ENCODE measurements at regions not wholly inside any gene's neighbourhood (a gene's known extent, or its start where the extent isn't known, plus 50 kb on each side); places are given as distances from the start of the nearest gene placed in this dataset.

DNA sequence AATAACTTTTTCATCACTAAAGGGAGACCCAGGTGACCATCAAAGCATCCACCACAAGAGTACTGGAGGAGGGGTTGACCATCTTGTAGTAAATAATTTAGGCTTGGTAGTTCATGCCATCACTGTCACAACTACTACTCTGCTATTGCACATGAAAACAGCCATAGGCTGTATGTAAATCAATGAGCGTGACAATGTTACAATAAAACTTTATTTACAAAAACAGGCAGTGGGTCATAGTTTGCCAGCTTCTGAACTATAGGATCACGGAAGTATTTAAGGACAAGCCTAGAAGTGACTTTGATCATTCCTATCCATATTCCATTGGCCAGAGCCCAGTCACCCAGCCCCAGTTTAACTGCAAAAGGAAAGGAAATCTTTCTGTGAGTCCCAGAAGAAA, 153.4 kb downstream of the NUAK1 start:
- DNase-seq (ENCODE audit: low read depth, low spot score): no peak

DNA sequence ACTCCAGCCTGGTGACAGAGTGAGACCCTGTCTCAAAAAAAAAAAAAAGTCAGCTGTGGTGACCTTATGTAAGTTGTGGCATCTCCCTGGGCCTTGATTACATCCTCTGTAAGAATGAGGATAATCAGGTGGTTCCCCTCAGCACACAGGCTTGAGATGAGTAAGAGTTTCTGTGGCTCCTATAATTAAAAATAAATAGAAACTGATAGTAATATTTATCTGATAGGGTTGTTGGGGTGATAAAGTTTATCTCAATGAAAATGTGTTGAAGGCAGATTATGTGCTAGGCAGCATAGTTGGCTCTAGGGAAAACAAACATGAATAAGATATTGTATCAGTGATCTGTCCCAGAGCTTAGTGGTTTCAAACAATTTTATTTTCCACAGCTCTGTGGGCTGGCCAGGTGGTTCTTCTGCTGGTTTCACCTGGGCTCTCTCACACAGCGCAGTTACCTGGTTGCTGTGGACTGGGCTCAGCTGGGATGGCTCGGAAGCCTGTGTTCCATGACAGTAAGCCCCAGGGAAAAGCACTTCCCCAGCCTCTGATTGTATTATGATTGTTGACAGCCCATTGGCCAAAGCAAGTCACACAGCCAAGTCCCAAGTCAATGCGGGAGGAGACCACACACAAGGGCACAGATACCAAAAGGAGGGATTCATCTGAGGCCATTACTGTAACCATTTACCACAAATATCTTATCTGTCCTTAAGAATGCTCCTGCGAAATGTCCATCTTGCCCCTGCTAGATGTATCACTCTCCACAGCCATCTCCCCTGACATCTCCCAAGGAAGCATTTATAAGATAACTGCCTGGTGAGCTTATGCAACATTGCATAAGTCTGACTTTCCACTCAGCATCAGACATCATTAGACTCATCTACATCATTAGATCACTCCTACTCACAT, 151.7 kb downstream of the NUAK1 start:
- DNase-seq (ENCODE audit: low read depth, low spot score): no peak

DNA sequence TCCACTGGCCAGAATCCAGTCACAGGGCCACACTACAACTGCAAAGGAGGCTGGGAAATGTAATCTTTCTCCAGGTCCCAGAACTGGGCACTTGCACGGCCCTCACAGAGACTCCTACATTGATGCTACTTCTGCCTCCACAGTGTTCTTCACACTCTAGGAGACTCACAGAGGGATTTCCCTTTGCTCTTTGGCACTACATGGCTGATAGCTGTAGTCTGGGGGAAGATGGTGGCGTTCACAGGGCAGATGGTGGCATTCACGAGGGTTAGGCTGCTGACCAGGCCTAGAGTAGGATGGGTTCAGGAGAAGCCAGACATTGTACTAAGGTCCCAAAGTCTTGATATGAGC, 151.1 kb downstream of the NUAK1 start:
- no peak for DNase-seq (ENCODE audit: low read depth, low spot score)

DNA sequence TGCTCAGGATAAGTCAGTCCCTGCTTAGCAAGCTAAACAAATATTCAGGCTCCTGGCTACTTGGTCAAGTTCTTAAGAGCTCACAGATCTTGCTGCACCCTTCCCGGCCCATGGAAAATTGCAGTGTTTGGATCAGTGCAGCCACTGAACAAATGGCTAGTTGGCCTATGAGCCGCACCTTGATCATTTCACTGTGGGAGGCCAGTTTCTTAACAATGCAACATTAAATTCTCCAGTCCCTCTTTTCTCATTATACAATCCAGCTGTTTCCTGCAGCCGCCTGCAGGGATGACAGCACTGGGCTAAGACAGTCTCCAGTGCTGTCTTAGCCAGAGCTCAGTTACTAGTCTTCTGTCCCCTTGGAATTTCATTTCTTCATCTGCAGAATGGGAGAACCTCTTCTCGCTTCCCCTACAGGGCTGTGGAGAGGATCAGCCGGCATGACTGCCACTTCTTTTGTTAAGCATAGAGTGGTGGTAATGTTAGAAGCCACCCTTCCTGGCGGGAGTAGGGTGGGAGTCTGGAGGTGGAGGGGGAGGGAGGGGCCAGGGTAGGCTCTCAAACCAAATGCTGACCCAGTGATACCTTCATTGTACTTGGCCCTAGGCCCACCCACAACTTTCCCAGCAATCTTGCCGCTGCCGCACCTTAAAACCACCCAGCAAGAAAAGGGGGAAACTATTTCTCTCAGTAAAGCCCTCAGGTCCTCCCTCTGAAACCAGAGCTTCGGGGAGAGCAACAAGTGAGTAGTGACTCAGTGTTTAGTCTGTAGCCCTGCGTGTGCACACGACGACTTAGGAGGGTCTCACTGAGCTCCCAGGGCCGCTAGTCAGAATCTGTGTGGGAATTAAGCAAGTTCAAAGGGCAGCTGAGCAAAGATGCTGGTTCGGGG, 145.7 kb downstream of the NUAK1 start:
- DNase-seq (ENCODE audit: low read depth, low spot score): no peak

DNA sequence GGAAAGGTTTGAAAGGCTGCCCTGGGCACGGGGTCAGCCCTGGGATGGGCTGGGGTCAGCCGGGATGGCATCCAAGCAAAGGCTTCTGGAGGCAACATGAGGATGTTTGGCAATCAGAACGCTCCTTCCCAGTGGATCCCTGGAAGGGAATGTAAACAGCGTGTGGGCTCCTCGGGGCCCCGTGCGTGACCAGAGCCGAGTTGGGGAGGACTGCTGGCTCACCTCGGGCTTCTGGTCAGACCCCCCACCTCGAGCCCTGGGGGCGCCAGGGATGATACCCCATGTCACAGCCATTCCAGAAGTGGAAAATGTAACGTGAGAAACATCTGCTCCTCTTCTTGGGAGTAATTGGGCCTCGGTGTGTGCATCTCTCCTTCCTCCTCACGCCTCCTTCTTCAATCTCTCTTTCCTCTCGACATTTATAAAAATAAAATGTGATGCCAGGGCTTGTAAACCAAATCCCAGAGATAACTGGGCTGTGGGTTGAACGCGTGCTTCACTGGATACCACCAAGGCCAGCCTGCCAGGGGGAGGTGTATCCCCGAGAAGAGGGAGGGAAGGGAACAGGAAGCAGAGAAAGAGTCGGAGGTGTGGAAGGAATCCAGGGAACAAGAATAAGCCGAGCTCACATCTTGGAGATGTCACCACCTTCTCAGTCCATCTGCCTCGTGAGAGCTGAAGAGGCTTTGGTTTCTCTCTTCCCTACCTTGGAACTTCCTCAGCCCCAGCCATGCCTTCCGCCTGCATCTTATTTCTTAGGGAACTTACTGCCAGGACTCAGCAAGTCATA, 144.8 kb downstream of the NUAK1 start:
- DNase-seq (ENCODE audit: low read depth, low spot score): no peak

DNA sequence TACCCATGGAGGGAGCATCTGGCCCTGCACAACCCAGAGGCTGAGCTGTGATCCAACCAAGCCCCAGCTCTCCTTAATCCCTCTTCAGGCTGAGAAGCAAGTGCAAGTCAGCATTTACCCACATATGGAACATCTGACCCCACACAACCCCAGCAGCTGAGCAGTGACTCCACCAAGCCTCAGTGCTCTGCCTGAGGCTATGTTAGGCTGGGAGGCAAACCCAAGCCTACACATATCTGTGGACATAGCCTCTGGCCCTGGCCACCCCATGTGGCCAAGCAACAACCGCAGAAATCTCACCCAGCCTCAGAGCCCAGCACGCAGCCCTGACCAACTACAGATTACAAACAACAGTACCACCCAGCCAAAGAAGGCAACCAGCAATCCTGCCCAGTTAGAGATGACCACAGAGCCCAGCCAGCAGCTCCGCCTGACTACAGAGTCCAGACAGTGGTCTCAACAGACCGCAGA, 142.8 kb downstream of the NUAK1 start:
- DNase-seq (ENCODE audit: low read depth, low spot score): no peak

DNA sequence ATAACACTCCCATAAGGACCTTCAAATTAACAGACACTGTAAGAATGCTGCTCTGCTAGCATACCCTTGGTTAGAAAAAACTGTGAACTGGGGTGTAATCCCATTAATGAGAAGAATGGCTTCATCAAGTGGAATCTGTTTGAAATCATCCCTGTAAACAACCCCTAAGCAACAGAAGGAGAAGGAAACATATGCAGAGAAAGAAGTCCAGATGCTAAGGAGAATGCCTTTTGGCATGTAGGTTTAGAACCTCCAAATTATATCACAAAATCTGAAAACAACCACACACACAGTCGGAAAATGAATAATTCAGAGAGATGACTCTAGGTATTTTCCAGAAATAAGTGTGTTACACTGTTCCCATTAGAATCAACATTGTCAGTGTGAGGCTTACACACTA, 140.2 kb downstream of the NUAK1 start:
- DNase-seq (ENCODE audit: low read depth, low spot score): no peak

DNA sequence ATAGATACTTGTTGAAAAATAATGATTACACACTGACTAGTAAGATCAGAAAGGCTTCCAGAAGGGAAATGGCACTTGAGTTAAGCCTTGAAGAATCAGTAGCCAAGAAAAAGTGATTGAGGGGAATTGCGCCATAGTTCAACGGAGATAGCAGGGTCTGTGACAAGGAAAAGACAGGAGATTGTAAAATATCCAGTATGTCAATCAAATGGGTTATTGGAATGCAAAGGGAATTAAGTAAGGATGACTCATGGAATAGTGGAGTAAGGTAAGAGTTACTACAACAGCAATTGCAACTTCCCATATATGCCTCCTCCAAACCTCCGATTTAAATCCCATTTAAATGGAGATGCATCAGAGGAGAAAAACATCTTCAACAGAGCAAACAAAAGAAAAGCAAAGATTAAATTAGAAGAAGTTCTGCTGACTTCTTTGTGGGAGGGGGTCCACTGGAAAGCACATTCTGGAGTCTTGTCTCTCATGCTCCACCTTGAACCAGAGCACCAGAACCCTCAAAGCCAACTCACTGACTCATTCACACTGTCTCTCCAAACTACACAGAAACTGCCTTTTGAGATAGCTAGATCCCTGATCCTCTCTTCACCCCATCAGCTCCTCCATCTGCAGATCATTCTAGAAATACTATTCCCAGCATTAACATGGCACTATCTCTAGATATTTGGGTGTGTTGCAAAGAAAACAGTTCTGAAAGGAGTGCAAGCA, 138.2 kb downstream of the NUAK1 start:
- no peak for DNase-seq (ENCODE audit: low read depth, low spot score)

DNA sequence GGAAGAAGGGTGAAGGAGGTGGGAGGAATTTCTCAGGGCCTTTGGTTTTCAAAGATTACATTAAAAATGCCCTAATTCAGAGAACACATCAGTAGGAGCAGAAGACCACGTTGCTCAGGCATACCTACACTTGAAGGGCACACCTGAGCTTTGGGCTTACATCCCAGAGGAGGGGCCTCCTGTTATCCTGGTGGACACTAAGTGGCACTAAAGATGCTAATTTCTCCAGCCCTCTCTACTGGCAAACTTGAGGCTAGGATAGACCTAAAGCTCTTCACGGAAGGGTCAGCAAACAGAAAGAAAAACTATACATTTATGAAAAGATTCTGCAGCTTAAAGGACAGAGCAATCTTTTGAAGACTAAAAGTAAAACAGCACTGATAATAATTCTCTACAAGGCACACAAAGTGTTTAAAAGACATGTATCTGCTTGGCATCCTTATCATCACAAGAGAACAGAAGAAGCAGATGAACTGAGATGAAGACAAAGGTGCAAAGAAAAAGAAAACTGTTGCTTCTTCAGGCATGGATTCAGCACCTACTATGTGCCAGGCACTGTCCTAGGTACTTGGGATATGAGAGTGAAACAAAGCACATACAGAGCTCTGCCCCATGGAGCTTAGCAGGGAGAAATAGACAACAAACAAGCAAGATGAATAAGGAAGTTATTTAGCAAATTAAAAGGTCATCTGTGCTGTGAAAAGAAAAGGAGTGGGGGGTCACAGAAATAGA, 137.5 kb downstream of the NUAK1 start:
- DNase-seq (ENCODE audit: low read depth, low spot score): no peak

DNA sequence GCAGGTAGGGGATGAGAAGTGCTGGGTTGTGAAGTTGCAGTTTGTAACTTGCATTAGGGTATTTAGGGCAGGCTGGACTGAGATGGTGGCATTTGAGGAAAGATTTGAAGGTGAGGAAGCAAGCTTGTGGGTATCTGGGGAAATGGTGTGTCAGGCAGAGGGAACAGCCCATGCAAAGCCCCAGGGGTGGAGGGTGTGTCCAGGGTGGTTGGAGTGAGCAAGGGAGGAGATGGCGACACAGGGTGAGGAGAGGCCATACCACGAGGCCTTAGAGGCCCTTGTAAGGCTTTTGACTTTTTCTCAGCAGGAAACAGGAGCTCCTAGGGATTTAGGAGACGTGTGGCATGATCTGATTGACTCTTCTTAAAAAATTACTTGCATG, 136.9 kb downstream of the NUAK1 start:
- DNase-seq (ENCODE audit: low read depth, low spot score): no peak

DNA sequence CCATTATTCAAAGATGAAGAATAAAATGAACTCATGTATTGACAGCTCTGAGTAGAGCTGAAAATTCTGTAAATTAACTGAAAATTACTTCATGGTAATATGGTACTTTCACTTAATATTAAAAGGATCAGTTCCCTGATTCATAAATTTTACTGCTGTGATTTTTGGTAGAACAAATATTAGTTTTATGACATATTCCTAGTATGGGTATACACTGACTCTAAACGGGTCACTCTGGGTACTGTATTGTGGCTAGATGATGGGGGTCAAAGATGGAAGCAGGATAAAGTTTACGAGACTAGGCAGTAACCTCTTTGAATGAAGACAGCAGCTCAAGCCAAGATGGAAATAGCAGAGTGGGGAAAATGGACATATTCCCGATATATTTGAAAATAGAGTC, 135.5 kb downstream of the NUAK1 start:
- no peak for DNase-seq (ENCODE audit: low read depth, low spot score)

DNA sequence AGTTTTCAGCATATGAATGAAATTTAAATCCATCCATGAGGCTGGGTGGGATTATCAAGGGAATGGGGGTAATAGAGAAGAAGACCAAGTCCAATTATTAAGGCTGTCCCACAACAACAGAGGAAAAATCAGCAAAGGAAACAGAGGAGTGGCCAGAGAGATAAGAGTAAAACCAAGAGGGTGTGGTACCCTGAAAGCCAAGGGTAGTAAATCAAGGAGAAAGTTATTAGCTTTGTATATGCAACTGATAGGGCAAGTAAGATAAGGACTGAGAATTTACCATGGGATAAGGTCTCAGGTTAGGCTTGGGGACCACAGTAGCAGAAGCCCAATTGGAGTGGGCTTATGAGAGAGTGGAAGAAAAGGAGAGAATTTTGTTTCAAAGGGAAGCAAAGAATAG, 134.5 kb downstream of the NUAK1 start:
- DNase-seq (ENCODE audit: low read depth, low spot score): no peak

DNA sequence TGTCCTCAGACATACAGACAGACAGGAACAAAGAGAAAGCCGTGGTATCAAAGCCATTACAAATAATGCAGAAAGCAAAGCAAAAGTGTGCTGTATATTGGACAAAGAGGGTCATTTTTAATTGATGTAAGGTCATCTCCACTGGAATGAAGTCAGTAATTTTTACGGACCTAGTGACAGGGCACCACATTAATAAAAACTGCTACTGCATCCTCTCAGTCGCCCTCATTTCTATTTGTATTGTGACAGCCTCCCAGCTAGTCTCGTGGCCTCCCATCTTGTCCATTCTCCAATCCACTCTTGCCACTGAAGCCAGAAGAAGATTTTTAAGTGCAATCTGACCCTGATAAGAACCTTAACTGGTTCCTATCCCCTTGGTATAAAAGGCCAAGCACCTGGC, 132.4 kb downstream of the NUAK1 start:
- DNase-seq (ENCODE audit: low read depth, low spot score): no peak

DNA sequence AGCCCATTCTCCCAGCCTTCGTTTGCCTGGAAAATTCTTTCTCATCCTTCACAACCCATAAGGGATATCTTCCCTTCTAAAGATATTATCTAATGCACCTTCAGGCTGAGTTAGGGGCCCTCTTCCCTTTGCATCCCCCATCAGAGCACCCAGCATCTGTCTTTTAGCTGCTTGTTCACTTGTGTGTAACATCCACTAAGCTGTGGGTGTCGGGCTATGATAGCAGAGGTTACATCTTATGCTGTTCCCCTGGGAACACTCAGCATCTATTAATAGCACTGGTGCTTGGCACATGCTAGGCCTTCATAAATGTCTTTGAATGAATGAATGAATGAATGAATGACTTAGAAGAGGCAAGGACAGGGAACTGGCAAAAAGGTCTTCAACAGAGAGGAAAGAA, 131.8 kb downstream of the NUAK1 start:
- no peak for DNase-seq (ENCODE audit: low read depth, low spot score)

DNA sequence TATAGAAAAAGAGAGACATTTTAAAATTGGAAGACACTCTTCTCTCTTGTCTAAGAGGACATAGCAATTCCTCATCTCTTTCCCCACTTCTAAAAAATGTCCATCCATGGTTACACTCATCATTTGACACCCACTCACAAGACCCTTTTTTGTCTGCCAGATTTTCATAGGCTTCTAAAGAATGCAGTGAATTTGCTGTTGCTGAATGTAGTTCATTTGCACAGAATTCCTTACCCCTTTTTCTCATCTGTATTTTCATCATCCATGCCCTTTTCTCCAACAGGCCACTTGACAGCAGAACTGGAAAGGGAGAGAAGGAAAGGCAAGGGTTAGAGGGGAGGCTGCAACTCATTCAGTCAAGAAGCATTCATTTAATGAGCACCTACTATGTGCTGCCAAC, 128.0 kb downstream of the NUAK1 start:
- no peak for DNase-seq (ENCODE audit: low read depth, low spot score)
